Smooth muscle cell (in vitro differentiated cells): ENCODE measurements at regions not wholly inside any gene's neighbourhood (a gene's known extent, or its start where the extent isn't known, plus 50 kb on each side); places are given as distances from the start of the nearest gene placed in this dataset.

ENCODE experiments used
- DNase-seq: peaks from one replicate; lab custom pipeline; 2025; ENCODE audit not compliant: unreplicated experiment; lab: John Stamatoyannopoulos, UW
- H2AFZ ChIP-seq: fragments of 200-600 bp; sonication (generic); 2 replicates; pipeline ENCODE4 v1.6.0; 2016; ENCODE audit warnings: antibody characterized with exemption, low read depth, mild to moderate bottlenecking
- H3F3A ChIP-seq: fragments of 200-600 bp; sonication (generic); 2 replicates; pipeline ENCODE4 v1.6.0; 2017; ENCODE audit warnings: antibody characterized with exemption, low read depth
- H3K27ac ChIP-seq: fragments of 200-600 bp; sonication (generic); 2 replicates; pipeline ENCODE4 v1.5.1; 2016; ENCODE audit warnings: low read depth, mild to moderate bottlenecking
- H3K27me3 ChIP-seq: fragments of 200-600 bp; sonication (generic); 2 replicates; pipeline ENCODE4 v1.6.1; 2016; ENCODE audit warnings: low read depth, mild to moderate bottlenecking
- H3K36me3 ChIP-seq: fragments of 200-600 bp; sonication (generic); 2 replicates; pipeline ENCODE4 v1.5.1; 2016; ENCODE audit warnings: low read depth
- H3K4me1 ChIP-seq: fragments of 200-600 bp; sonication (generic); 2 replicates; pipeline ENCODE4 v1.5.1; 2016; ENCODE audit warnings: low read depth
- H3K4me2 ChIP-seq: fragments of 200-600 bp; sonication (generic); 2 replicates; pipeline ENCODE4 v1.6.0; 2016; ENCODE audit warnings: mild to moderate bottlenecking
- H3K4me3 ChIP-seq: fragments of 200-600 bp; sonication (generic); 2 replicates; pipeline ENCODE4 v1.5.1; 2016; ENCODE audit warnings: mild to moderate bottlenecking
- H3K79me2 ChIP-seq: fragments of 200-600 bp; sonication (generic); 2 replicates; pipeline ENCODE4 v1.6.0; 2016; ENCODE audit warnings: low read depth, mild to moderate bottlenecking
- H3K9ac ChIP-seq: fragments of 200-600 bp; sonication (generic); 2 replicates; pipeline ENCODE4 v1.6.0; 2016; ENCODE audit warnings: low read depth
- H3K9me3 ChIP-seq: fragments of 200-600 bp; sonication (generic); replicated peaks from 2 replicates; pipeline ENCODE4 v1.5.1; 2016; ENCODE audit warnings: low read depth
- H4K20me1 ChIP-seq: fragments of 200-600 bp; sonication (generic); 2 replicates; pipeline ENCODE4 v1.6.0; 2016; ENCODE audit warnings: low read depth
- WGBS: methylation state at CpG from one replicate; pipeline ENCODE4 v1.1.7; 2016; ENCODE audit warnings: low lambda C conversion rate; 5-methylcytosine and 5-hydroxymethylcytosine counted together
- TF ChIP-seq, protein P1 (sequence below): fragments of 200-600 bp; sonication (generic); IDR thresholded peaks from 2 replicates; pipeline ENCODE4 v1.5.1; 2017; ENCODE audit warnings: borderline replicate concordance, mild to moderate bottlenecking, antibody characterized with exemption; ENCODE audit not compliant: insufficient read depth, poor library complexity, severe bottlenecking

DNA sequence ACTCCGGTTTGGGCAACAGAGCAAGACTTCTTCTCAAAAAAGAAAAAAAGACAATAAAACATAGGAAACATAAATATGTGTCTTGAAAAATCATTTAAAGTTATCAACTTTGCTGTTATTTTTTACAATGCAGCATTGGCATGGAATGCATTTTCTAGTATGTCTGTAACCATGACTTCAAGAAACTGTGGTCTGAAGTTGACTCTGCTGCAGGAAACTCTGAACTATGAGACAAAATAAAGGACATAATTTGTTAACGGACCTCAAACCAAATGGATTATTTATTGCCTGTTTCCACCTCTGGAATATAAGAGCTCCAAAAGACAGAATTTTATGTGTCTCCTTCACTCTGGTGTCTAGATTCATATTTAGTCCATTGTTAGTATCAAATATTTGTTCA, 79.1 kb downstream of the TRIB2 start:
- Histone ChIP-seq H4K20me1 (no peaks in the 10 kb centered on the region), H3K4me1 (no peaks in the 10 kb centered on the region), H3K4me3 (no peak overlapping the region), H2AFZ (no peak overlapping the region), H3K27me3 (no peaks in the 10 kb centered on the region), H3K36me3 (no peaks in the 10 kb centered on the region), H3K27ac (no peak overlapping the region), H3K79me2 (no peaks in the 10 kb centered on the region), H3K4me2 (no peak overlapping the region), H3K9me3 (no peaks in the 10 kb centered on the region), H3F3A (no peaks in the 10 kb centered on the region), H3K9ac (no peak overlapping the region)
- TF ChIP-seq, protein P1, sequence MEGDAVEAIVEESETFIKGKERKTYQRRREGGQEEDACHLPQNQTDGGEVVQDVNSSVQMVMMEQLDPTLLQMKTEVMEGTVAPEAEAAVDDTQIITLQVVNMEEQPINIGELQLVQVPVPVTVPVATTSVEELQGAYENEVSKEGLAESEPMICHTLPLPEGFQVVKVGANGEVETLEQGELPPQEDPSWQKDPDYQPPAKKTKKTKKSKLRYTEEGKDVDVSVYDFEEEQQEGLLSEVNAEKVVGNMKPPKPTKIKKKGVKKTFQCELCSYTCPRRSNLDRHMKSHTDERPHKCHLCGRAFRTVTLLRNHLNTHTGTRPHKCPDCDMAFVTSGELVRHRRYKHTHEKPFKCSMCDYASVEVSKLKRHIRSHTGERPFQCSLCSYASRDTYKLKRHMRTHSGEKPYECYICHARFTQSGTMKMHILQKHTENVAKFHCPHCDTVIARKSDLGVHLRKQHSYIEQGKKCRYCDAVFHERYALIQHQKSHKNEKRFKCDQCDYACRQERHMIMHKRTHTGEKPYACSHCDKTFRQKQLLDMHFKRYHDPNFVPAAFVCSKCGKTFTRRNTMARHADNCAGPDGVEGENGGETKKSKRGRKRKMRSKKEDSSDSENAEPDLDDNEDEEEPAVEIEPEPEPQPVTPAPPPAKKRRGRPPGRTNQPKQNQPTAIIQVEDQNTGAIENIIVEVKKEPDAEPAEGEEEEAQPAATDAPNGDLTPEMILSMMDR: no peak
- WGBS: 50% methylated on average over 2 of the region's 2 CpGs
- DNase-seq: no peak

DNA sequence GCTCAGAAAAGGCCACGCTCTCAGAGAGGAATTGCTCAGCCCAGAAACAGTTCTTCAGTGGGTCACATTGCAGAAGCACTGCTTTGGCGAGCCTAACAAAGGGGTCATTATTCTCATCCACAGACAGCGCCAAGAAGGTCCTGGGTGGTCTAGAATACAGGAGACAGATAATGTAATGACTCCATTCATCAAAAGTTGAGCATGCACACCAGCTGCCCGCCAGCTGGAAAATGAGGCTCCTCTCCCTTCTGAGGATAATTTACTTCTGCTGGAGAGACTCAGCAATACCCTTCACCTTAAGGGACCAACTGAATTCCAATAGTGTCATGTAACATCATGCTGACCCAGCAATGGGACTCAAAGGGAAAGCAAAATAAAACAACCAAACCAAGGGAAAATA, 79.9 kb downstream of the TRIB2 start:
- Histone ChIP-seq H3F3A (no peaks in the 10 kb centered on the region), H3K9ac (no peak overlapping the region), H3K4me1 (no peaks in the 10 kb centered on the region), H3K9me3 (no peaks in the 10 kb centered on the region), H3K4me2 (no peak overlapping the region), H2AFZ (no peak overlapping the region), H3K4me3 (no peak overlapping the region), H3K27me3 (no peaks in the 10 kb centered on the region), H3K27ac (no peak overlapping the region), H4K20me1 (no peaks in the 10 kb centered on the region), H3K79me2 (no peaks in the 10 kb centered on the region), H3K36me3 (no peaks in the 10 kb centered on the region)
- TF ChIP-seq, protein P1: no peak
- DNase-seq: no peak
- 62% methylated on average over 4 of the region's 4 CpGs for WGBS

DNA sequence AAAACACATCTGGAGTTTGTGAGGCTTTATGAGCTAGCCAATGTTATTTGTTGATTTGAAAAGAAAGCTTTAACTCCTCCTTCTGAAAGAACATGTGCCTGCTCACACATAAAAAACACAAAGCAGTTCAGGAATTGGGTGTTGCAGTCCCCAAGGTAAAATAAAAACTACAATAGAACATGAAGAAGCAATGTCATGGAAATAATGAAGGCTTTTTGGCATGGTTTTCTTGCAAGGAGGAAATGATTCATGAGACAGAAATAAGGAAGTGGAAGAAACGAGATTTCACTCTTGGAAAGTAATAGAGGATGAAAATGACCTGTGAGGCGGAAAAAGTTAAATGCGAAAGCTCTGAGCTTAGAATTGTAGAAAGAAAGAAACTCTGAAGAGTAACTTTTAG, 81.1 kb downstream of the TRIB2 start:
- H2AFZ ChIP-seq: peak overlapping the region; percentile 56
- H3K36me3 ChIP-seq: no peaks in the 10 kb centered on the region
- no peaks in the 10 kb centered on the region for H4K20me1 ChIP-seq
- H3K4me2 ChIP-seq: no peak overlapping the region
- DNase-seq: no peak
- no peaks in the 10 kb centered on the region for H3F3A ChIP-seq
- TF ChIP-seq, protein P1: no peak
- H3K27ac ChIP-seq: no peak overlapping the region
- no peaks in the 10 kb centered on the region for H3K27me3 ChIP-seq
- H3K79me2 ChIP-seq: no peaks in the 10 kb centered on the region
- no peaks in the 10 kb centered on the region for H3K9me3 ChIP-seq
- H3K9ac ChIP-seq: no peak overlapping the region
- H3K4me1 ChIP-seq: no peaks in the 10 kb centered on the region
- no peak overlapping the region for H3K4me3 ChIP-seq
- WGBS: 43% methylated on average over 3 of the region's 3 CpGs

DNA sequence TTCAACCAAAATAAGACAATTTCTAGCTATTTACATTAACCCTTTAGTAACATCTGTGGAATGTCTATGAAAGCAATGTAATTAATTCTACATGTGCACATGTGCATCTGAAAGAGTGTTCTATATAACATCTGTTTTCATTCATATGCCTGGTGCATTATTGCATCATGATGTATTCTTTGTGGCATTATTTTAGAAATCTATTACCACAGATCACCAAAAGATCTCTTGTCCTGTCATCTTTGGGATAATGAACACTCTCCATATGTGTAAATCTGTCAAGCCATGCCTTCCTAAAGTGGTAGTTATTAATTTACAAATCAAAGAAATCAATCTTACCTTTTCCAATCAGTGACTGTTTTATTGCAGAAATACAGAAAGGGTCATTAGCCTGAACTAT, 86.9 kb downstream of the TRIB2 start:
- Histone ChIP-seq H4K20me1 (no peaks in the 10 kb centered on the region), H3K27me3 (no peaks in the 10 kb centered on the region), H3K27ac (no peak overlapping the region), H3K9ac (no peak overlapping the region), H3F3A (no peaks in the 10 kb centered on the region), H3K4me3 (no peak overlapping the region), H3K9me3 (no peaks in the 10 kb centered on the region), H3K4me2 (no peak overlapping the region), H3K79me2 (no peaks in the 10 kb centered on the region), H3K4me1 (no peaks in the 10 kb centered on the region), H2AFZ (no peak overlapping the region), H3K36me3 (no peaks in the 10 kb centered on the region)
- no peak for DNase-seq
- TF ChIP-seq, protein P1: no peak
